Activated T-helper 1 cell treated with anti-CD3 and anti-CD28 coated beads, Interleukin-12 subunit alpha, Interleukin-12 subunit beta, Interleukin-2, Interleukin-4 antibody, amounts not matched to agents 30 ng/mL and 10 ng/mL and 1 ng/mL, durations not matched to agents 14 hours and 24 hours and 36 hours (primary cell): ENCODE measurements at regions not wholly inside any gene's neighbourhood (a gene's known extent, or its start where the extent isn't known, plus 50 kb on each side); places are given as distances from the start of the nearest gene placed in this dataset.

Source experiments
- DNase-seq: peaks from one replicate; pipeline ENCODE4 v3.0.0; 2021; ENCODE audit warnings: low spot score
- H3K27ac Mint-ChIP-seq: one replicate; pipeline ENCODE4 v1.8.0; 2021; ENCODE audit warnings: mild to moderate bottlenecking, mixed read lengths
- H3K27me3 Mint-ChIP-seq: one replicate; pipeline ENCODE4 v1.8.0; 2022; ENCODE audit warnings: mild to moderate bottlenecking, moderate library complexity, mixed read lengths; ENCODE audit not compliant: insufficient read depth
- H3K36me3 Mint-ChIP-seq: one replicate; pipeline ENCODE4 v1.8.0; 2021; ENCODE audit warnings: low read depth, mixed read lengths
- H3K4me1 Mint-ChIP-seq: one replicate; pipeline ENCODE4 v1.8.0; 2021; ENCODE audit warnings: low read depth, mixed read lengths
- H3K4me3 Mint-ChIP-seq: one replicate; pipeline ENCODE4 v1.8.0; 2021; ENCODE audit warnings: mild to moderate bottlenecking, moderate library complexity, mixed read lengths
- H3K9me3 Mint-ChIP-seq: one replicate; pipeline ENCODE4 v1.8.0; 2021; ENCODE audit warnings: mixed read lengths
- intact Hi-C: fragments of 100-400 bp; cut with micrococcal nuclease; formaldehyde crosslinking; loops from one replicate; pipeline ENCODE4 v1.15.1; 2024

- intact Hi-C loops, result no loop called here
- H3K4me1 Mint-ChIP-seq, result no peaks in the 10 kb centered on the region
- H3K27ac Mint-ChIP-seq, result no peak overlapping the region
- no peak overlapping the region for H3K4me3 Mint-ChIP-seq
- H3K9me3 Mint-ChIP-seq, result no peaks in the 10 kb centered on the region
- DNase-seq, result no peak
- H3K27me3 Mint-ChIP-seq, result no peaks in the 10 kb centered on the region
- no peaks in the 10 kb centered on the region for H3K36me3 Mint-ChIP-seq
Observed at GRCh38 chr13:105395041-105395440, 1140.4 kb downstream of the EFNB2 start.

GRCh38 chr13:105389373-105389772 is 1146.1 kb downstream of the EFNB2 start:
- H3K4me1 Mint-ChIP-seq, result no peaks in the 10 kb centered on the region
- no peak overlapping the region for H3K4me3 Mint-ChIP-seq
- H3K27me3 Mint-ChIP-seq, result no peaks in the 10 kb centered on the region
- H3K9me3 Mint-ChIP-seq, result no peaks in the 10 kb centered on the region
- H3K36me3 Mint-ChIP-seq, result no peaks in the 10 kb centered on the region
- intact Hi-C loops, result no loop called here
- DNase-seq, result no peak
- no peak overlapping the region for H3K27ac Mint-ChIP-seq

GRCh38 chr13:105377452-105377851 is 1158.0 kb downstream of the EFNB2 start:
- no peaks in the 10 kb centered on the region for H3K9me3 Mint-ChIP-seq
- H3K27ac Mint-ChIP-seq, result no peak overlapping the region
- no peak for DNase-seq
- H3K4me1 Mint-ChIP-seq, result no peaks in the 10 kb centered on the region
- no peaks in the 10 kb centered on the region for H3K36me3 Mint-ChIP-seq
- no peaks in the 10 kb centered on the region for H3K27me3 Mint-ChIP-seq
- intact Hi-C loops, result no loop called here
- H3K4me3 Mint-ChIP-seq, result no peak overlapping the region

- H3K4me3 Mint-ChIP-seq, result no peak overlapping the region
- H3K27me3 Mint-ChIP-seq, result no peaks in the 10 kb centered on the region
- no peaks in the 10 kb centered on the region for H3K36me3 Mint-ChIP-seq
- H3K27ac Mint-ChIP-seq, result no peak overlapping the region
- intact Hi-C loops, result no loop called here
- H3K9me3 Mint-ChIP-seq, result no peaks in the 10 kb centered on the region
- DNase-seq, result no peak
- no peaks in the 10 kb centered on the region for H3K4me1 Mint-ChIP-seq
Observed at GRCh38 chr13:105370011-105370650, 1165.3 kb downstream of the EFNB2 start.

GRCh38 chr13:105368781-105369180 is 1166.7 kb downstream of the EFNB2 start:
- no peak overlapping the region for H3K4me3 Mint-ChIP-seq
- no peak for DNase-seq
- H3K27ac Mint-ChIP-seq, result no peak overlapping the region
- H3K4me1 Mint-ChIP-seq, result no peaks in the 10 kb centered on the region
- peaks cover 2% of the 10 kb centered on the region for H3K27me3 Mint-ChIP-seq
- H3K9me3 Mint-ChIP-seq, result no peaks in the 10 kb centered on the region
- H3K36me3 Mint-ChIP-seq, result no peaks in the 10 kb centered on the region
- intact Hi-C loops, result no loop called here

GRCh38 chr13:105365831-105366230 is 1169.6 kb downstream of the EFNB2 start:
- Mint-ChIP-seq H3K27ac (no peak overlapping the region), H3K4me3 (no peak overlapping the region), H3K4me1 (no peaks in the 10 kb centered on the region), H3K9me3 (no peaks in the 10 kb centered on the region), H3K36me3 (no peaks in the 10 kb centered on the region), H3K27me3 (peaks cover 2% of the 10 kb centered on the region)
- intact Hi-C loops, result no loop called here
- no peak for DNase-seq

- H3K9me3 Mint-ChIP-seq, result no peaks in the 10 kb centered on the region
- no peaks in the 10 kb centered on the region for H3K36me3 Mint-ChIP-seq
- no peak for DNase-seq
- no peak overlapping the region for H3K27ac Mint-ChIP-seq
- peaks cover 2% of the 10 kb centered on the region for H3K27me3 Mint-ChIP-seq
- no peaks in the 10 kb centered on the region for H3K4me1 Mint-ChIP-seq
- H3K4me3 Mint-ChIP-seq, result no peak overlapping the region
- intact Hi-C loops, result no loop called here
Observed at GRCh38 chr13:105365021-105365550, 1170.4 kb downstream of the EFNB2 start.

- H3K4me3 Mint-ChIP-seq, result no peak overlapping the region
- no peak for DNase-seq
- H3K9me3 Mint-ChIP-seq, result no peaks in the 10 kb centered on the region
- no peaks in the 10 kb centered on the region for H3K36me3 Mint-ChIP-seq
- intact Hi-C loops, result no loop called here
- no peaks in the 10 kb centered on the region for H3K4me1 Mint-ChIP-seq
- H3K27ac Mint-ChIP-seq, result no peak overlapping the region
- peaks cover 2% of the 10 kb centered on the region for H3K27me3 Mint-ChIP-seq
Observed at GRCh38 chr13:105364191-105364590, 1171.3 kb downstream of the EFNB2 start.

- no peaks in the 10 kb centered on the region for H3K4me1 Mint-ChIP-seq
- intact Hi-C loops, result no loop called here
- DNase-seq, result no peak
- H3K27me3 Mint-ChIP-seq, result peaks cover 2% of the 10 kb centered on the region
- H3K4me3 Mint-ChIP-seq, result no peak overlapping the region
- no peak overlapping the region for H3K27ac Mint-ChIP-seq
- H3K36me3 Mint-ChIP-seq, result no peaks in the 10 kb centered on the region
- H3K9me3 Mint-ChIP-seq, result no peaks in the 10 kb centered on the region
Observed at GRCh38 chr13:105363261-105364190, 1171.9 kb downstream of the EFNB2 start.

GRCh38 chr13:105353654-105354053 is 1181.8 kb downstream of the EFNB2 start:
- no peaks in the 10 kb centered on the region for H3K36me3 Mint-ChIP-seq
- no peaks in the 10 kb centered on the region for H3K9me3 Mint-ChIP-seq
- intact Hi-C loops, result no loop called here
- H3K4me1 Mint-ChIP-seq, result no peaks in the 10 kb centered on the region
- H3K27me3 Mint-ChIP-seq, result no peaks in the 10 kb centered on the region
- H3K4me3 Mint-ChIP-seq, result no peak overlapping the region
- no peak for DNase-seq
- no peak overlapping the region for H3K27ac Mint-ChIP-seq

- Mint-ChIP-seq H3K4me1 (no peaks in the 10 kb centered on the region), H3K27ac (no peak overlapping the region), H3K36me3 (no peaks in the 10 kb centered on the region), H3K9me3 (no peaks in the 10 kb centered on the region), H3K4me3 (no peak overlapping the region), H3K27me3 (no peaks in the 10 kb centered on the region)
- no peak for DNase-seq
- intact Hi-C loops, result no loop called here
Observed at GRCh38 chr13:105349082-105349723, 1186.3 kb downstream of the EFNB2 start.

GRCh38 chr13:105346141-105346775 is 1189.2 kb downstream of the EFNB2 start:
- no peaks in the 10 kb centered on the region for H3K27me3 Mint-ChIP-seq
- no peak overlapping the region for H3K27ac Mint-ChIP-seq
- H3K4me3 Mint-ChIP-seq, result no peak overlapping the region
- intact Hi-C loops, result no loop called here
- H3K36me3 Mint-ChIP-seq, result no peaks in the 10 kb centered on the region
- H3K4me1 Mint-ChIP-seq, result no peaks in the 10 kb centered on the region
- DNase-seq, result no peak
- no peaks in the 10 kb centered on the region for H3K9me3 Mint-ChIP-seq
